HG03378 (cell line): ENCODE measurements at regions not wholly inside any gene's neighbourhood (a gene's known extent, or its start where the extent isn't known, plus 50 kb on each side); places are given as distances from the start of the nearest gene placed in this dataset.
A peak's percentile ranks its signal among the peaks of the same experiment; 100 is the strongest.
"Not testable (repeated sequence)": the region's sequence is repeated elsewhere in the genome, so short reads cannot be mapped to it uniquely, and the experiment has no call there.

Experiments
- ATAC-seq: cut with Tn5 transposase; IDR thresholded peaks from one replicate; pipeline ENCODE4 v1.9.1; 2021; ENCODE audit warnings: mild to moderate bottlenecking, moderate library complexity; ENCODE audit not compliant: unreplicated experiment

DNA sequence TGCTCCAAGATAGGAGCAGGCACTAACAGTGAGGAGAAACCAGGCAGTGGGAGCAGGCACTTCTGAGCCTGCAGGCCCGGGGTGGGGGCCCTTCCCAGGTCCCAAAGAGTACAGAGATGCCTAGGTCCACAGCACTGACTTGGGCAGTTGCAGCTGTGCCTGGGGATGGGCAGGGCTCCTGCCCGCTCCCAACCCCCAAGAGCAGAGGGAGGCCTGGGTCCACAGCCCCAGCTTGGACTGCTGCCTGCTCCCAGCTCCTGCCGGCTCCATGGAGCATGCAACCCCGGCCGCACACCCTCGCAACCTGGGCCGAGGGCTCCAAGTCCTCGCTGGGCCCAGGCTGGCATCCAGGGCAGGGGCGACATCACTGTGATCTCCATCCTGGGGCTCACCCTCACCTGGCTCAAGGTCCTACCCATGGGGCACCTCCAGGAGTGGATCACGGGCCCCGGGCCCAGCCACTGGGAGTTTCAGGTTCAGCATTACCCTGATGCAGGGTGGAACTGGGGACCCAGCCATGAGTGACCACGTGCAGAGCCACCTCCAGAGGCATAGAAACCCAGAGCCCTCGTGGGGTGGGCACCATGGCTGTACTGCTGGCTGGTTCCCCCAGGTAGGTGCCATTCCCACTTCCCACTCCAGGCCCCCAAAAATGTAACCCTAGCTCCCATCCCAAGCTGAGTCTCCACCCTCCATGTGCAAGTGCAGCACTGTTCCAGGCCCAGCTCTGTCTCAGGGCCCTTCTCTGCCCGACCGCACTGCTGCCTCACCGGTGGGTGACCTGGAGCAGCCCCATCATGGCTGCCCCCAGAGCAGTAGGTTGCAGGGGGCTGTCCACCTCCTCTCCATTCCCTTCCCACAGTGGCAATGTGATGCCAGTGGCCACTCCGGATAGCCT lies 325.6 kb downstream of the NR4A2 start:
- ATAC-seq, result no peak

DNA sequence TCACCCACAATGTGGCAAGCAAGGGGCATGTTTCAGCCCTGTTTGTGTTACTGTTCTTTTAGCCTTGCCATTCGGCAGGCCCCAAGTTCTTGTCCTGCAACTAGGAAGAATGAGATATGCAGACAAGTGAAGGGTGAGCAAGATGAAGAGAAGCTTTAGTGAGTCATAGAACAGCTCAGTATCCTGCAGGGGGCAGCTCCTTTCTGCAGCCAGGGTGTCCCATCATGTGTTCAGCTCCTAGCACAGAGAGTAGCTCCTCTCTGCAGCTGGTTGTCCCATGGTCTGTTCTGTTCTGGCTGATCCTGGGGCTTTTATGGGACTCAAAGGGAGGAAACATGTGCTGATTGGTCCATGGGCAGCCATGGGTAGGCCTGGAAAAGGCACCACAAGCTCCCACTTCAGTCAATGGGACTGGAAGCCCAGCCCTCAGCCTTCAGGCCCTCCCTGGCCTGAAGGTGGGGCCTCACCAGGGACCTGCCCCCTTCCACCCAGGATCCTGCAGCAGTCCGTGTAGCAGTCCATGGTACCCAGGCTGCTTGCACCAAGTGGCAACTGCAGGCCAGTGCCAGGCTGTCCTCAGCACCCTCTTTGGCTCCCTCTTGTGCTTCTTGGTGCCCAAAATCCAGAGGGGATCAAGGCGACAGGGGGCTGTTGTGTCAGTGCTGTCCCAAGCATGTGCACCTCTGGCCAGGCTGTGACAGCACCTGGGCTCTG lies 326.4 kb downstream of the NR4A2 start:
- no peak for ATAC-seq

- ATAC-seq, result no peak
Measured at GRCh38 chr2:156005531-156005930, 327.0 kb downstream of the NR4A2 start.

DNA sequence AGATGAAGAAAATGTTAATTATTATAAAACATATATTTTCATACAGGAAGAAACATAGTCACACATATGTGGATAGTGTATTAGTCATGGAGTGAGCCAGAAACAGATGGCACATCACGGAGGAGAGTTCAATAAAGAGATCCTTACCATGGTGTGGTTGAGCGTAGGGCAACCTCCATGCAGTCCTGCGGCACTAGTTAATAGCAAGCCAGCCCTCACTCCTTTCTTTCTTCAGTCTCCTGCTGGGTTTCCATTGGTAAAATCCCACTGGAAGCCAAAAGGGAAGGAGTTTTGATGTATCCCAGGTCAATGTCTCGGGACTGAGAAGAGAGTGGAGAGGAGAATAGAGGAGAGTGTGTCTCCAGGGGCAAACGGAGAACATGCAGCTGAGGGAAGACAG lies 328.1 kb downstream of the NR4A2 start:
- ATAC-seq, result no peak

DNA sequence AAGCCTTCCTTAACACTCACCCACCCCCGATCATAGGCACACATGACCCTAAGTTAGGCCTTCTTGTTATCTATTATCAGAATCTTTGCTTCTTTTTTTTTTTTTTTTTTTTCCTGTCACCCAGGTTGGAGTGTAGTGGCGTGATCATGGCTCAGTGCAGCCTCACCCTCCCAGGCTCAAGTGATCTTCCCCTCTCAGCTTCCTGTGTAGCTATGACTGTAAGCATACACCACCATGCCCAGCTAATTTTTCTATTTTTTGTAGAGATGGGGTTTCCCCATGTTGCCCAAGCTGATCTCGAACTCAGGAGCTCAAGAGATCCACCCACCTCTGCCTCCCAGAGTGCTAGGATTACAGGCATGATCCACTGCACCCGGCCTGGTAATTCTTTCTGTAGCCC lies 328.7 kb downstream of the NR4A2 start:
- no peak for ATAC-seq

GRCh38 chr2:156001851-156002250 lies 330.7 kb downstream of the NR4A2 start:
- no peak for ATAC-seq

GRCh38 chr2:155997538-155997937 lies 335.0 kb downstream of the NR4A2 start:
- no peak for ATAC-seq

GRCh38 chr2:155994315-155994714 lies 338.2 kb downstream of the NR4A2 start:
- ATAC-seq, result no peak

DNA sequence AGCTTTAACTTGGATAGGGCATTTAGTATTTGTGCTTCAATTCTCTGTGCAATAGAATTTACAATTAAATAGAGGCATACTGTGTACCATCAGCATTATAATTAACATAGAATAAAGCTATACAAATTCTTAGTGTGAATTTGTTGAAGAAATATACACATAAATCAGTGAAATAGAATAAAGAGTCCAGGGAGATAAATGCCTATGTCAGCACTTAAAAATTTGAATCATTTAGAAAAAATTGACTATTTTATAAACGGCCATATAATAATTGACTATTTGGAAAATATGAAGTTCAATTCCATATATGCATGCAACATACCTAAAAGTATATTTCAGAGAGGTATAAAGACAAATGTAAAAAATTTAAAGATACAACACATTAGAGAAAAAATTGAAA lies 348.7 kb downstream of the NR4A2 start:
- no peak for ATAC-seq

DNA sequence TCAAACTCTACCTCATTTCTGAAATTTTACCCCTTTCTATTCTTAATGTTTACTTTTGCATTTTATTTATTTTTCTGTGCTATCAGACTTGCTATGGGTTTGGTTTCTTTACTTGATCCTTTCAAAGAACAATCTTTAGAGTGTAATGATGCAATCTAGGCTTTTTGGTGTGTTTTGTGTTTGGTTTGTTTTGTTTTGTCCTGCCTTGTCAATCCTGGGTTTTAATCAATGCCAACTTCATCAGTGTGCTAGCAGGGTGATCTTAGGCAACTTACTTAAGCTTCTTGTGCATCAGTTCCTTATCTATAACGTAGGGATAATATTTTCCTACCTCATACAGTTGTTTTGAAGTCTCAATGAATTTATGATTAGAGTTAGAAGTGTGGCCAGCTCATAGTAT lies 350.4 kb downstream of the NR4A2 start:
- no peak for ATAC-seq

DNA sequence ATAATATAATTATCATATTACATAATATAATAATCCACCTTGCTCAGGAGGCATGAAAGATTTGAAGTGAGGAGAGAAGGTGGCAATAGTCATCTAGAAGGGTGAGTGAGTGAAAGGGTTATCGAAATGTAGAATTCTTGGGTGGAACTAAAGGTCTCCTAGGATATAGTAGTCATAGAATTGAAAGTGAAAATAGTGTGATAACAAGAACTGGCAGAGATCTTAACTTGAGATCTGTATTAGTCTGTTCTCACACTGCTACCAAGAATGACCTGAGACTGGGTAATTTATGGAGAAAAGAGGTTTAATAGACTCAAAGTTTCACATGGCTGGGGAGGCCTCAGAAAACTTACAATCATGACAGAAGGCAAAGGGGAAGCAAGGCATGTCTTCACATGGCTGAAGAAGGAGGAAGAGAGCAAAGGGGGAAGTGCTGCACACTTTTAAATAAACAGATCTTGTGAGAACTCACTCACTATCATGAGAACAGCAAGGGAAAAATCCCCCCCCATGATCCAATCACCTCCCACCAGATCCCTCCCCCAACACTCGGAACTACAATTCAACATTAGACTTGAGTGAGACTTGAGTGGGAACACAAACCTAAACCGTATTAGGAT lies 351.5 kb downstream of the NR4A2 start:
- ATAC-seq, result peak; percentile 89

DNA sequence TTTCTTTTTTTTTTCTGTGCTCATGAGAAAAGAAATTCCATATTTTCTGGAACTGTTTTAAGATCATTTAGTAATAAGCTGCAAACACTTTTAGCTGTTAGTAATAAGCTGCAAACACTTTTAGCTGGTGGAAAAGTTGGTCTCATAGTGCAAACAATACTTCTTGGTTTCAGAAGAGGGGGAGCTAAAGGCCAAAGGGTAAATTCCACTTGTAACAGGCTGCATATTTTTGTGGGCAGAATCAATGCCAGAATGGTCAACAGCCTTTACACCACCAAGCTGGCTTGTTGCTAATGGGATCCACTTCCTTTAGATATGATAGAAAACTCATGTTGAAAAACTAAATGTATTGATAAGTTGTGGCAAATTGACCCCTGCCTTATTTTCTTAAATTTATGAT lies 356.8 kb downstream of the NR4A2 start:
- no peak for ATAC-seq

DNA sequence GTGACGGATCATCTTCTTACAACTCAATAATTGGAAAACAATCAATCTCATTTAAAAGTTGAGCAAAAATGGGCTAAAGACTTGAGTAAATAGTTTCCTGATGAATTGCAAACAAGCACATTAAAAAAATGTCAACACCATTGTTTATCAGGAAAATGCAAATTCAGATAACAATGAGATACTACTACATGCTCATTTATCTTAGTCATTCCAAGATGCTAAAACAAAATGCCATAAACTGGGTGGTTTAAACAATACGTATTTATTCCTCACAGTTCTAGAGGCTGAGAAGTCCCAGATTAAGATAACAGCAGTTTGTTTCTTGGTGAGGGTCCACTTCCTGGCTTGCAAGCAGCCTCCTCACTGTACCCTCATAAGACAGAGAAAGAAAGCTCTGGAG lies 359.6 kb downstream of the NR4A2 start:
- ATAC-seq, result no peak

GRCh38 chr2:155966064-155966471 lies 366.5 kb downstream of the NR4A2 start:
- not testable (repeated sequence) for ATAC-seq

DNA sequence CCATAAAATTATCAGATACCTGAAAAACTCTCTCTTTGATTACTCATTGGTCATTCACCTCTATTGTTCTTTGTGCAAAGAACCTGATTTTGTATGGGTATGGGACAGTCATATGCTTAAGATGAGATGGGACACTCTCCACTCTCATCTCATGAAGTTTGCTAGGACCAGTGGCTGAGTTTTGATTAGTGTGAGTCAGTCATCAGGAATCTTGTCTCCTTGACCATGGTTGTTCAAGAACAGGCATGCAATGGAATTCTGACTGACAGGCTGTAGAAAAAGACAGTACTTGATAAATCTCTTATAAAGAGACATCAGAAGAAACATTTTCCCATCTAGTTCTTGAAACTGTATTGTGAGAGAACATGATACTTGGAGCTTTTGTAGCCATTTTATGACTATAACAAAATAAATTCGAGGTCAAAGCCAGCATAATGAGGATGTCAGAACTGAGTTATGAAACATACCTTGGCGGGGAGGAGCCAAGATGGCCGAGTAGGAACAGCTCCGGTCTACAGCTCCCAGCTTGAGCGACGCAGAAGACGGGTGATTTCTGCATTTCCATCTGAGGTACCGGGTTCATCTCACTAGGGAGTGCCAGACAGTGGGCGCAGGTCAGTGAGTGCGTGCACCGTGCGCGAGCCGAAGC lies 367.0 kb downstream of the NR4A2 start:
- ATAC-seq, result no peak

DNA sequence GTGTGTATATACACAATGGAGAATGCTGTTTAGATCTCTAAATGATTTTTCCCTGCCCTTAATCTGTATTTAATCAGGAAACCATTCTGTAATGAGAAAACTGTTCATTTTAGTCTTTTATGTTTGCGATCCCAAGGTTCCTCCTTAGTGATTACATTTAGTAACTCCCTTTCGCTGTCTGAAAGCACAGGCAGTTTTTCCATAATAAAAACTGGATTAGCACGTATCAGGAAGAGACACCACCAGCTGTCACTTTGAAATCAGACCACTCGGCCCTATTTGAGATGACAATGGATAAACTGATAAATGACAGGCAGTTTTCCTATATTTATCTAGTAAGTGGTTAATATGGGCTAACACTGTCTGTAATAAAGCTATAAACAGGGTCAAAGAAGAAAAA lies 370.9 kb downstream of the NR4A2 start:
- no peak for ATAC-seq

DNA sequence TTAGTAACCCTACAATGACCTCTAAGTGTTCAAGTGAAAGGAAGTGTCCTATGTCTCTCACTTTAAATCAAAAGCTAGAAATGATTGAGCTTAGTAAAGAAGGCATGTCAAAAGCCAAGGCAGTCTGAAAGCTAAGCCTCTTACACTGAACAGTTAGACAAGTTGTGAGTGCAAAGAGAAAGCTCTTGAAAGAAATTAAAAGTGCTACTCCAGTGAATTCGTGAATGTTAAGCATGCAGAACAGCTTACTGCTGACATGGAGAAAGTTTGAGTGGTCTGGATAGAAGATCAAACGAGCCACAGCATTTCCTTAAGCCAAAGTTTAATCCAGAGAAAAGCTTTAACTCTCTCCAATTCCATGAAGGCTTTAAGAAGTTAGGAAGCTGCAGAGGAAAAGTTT lies 373.7 kb downstream of the NR4A2 start:
- ATAC-seq, result no peak

DNA sequence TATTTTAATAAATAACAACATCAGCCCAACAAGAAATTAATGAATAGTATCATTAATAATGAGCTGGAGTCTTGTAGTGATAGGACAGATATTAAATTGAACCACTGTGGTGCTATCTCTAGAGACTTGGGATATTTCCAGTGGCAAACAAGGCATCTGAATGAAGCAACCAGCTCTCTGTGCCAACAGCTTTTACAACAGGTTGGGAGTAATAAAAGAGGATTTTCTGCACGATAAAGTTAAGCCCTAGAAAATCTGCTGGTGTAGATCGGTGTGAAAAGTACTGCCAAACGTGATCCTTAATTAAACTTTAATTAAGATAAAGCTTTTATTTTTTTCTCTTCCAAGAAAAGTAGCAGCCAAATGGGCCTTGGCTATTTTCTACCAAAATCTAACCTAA lies 385.5 kb downstream of the NR4A2 start:
- no peak for ATAC-seq

GRCh38 chr2:155944218-155944617 lies 388.3 kb downstream of the NR4A2 start:
- ATAC-seq, result no peak

GRCh38 chr2:155930312-155930711 lies 402.2 kb downstream of the NR4A2 start:
- no peak for ATAC-seq

- ATAC-seq, result no peak
Measured at GRCh38 chr2:155917380-155917779, 415.1 kb downstream of the NR4A2 start.
